PFSK-1 (cell line): ENCODE measurements at regions not wholly inside any gene's neighbourhood (a gene's known extent, or its start where the extent isn't known, plus 50 kb on each side); places are given as distances from the start of the nearest gene placed in this dataset.

Experiments used
- FOXP2 ChIP-seq: optimal IDR thresholded peaks from 2 replicates; pipeline ENCODE3; 2011; ENCODE audit warnings: borderline replicate concordance, control low read depth, inconsistent platforms; ENCODE audit not compliant: insufficient read depth; ENCODE audit errors: extremely low read length, extremely low read depth
- POLR2AphosphoS5 ChIP-seq: IDR thresholded peaks from 2 replicates; pipeline ENCODE4 v1.6.1; 2012; ENCODE audit warnings: low read depth, mild to moderate bottlenecking, control low read depth, low read length, moderate library complexity
- SIN3A ChIP-seq: IDR thresholded peaks from 2 replicates; pipeline ENCODE4 v1.6.1; 2012; ENCODE audit warnings: mild to moderate bottlenecking, low read length, moderate library complexity, borderline replicate concordance; ENCODE audit not compliant: insufficient read depth
- TAF1 ChIP-seq: IDR thresholded peaks from 2 replicates; pipeline ENCODE4 v1.6.1; 2012; ENCODE audit warnings: low read length, control low read depth, borderline replicate concordance; ENCODE audit not compliant: insufficient read depth
- TF ChIP-seq, protein P1 (sequence below), 2 experiments: IDR thresholded peaks; 2 replicates each; pipeline versions ENCODE4 v1.6.1 to v1.8.0; 2011 to 2012; ENCODE audit warnings: low read depth in 2 of 2, low read length in 2 of 2, control low read depth in 1 of 2, inconsistent platforms in 1 of 2, mild to moderate bottlenecking in 1 of 2, moderate library complexity in 1 of 2; ENCODE audit not compliant: insufficient read depth in 1 of 2

- no peak for TF ChIP-seq POLR2AphosphoS5
These were observed 661.8 kb upstream of the HS6ST1 start for GRCh38 chr2:128980475-128980874.

- TF ChIP-seq POLR2AphosphoS5, result no peak
- TF ChIP-seq, protein P1, sequence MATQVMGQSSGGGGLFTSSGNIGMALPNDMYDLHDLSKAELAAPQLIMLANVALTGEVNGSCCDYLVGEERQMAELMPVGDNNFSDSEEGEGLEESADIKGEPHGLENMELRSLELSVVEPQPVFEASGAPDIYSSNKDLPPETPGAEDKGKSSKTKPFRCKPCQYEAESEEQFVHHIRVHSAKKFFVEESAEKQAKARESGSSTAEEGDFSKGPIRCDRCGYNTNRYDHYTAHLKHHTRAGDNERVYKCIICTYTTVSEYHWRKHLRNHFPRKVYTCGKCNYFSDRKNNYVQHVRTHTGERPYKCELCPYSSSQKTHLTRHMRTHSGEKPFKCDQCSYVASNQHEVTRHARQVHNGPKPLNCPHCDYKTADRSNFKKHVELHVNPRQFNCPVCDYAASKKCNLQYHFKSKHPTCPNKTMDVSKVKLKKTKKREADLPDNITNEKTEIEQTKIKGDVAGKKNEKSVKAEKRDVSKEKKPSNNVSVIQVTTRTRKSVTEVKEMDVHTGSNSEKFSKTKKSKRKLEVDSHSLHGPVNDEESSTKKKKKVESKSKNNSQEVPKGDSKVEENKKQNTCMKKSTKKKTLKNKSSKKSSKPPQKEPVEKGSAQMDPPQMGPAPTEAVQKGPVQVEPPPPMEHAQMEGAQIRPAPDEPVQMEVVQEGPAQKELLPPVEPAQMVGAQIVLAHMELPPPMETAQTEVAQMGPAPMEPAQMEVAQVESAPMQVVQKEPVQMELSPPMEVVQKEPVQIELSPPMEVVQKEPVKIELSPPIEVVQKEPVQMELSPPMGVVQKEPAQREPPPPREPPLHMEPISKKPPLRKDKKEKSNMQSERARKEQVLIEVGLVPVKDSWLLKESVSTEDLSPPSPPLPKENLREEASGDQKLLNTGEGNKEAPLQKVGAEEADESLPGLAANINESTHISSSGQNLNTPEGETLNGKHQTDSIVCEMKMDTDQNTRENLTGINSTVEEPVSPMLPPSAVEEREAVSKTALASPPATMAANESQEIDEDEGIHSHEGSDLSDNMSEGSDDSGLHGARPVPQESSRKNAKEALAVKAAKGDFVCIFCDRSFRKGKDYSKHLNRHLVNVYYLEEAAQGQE (IDR thresholded peaks at IDR 0.05; ENCODE audit: insufficient read depth in 1 of 2, low read depth in 2 of 2, low read length in 2 of 2), result no peak
- TF ChIP-seq FOXP2, result no peak
- no peak for TF ChIP-seq TAF1
- no peak for TF ChIP-seq SIN3A
These were observed 662.7 kb upstream of the HS6ST1 start for GRCh38 chr2:128981353-128981752.

DNA sequence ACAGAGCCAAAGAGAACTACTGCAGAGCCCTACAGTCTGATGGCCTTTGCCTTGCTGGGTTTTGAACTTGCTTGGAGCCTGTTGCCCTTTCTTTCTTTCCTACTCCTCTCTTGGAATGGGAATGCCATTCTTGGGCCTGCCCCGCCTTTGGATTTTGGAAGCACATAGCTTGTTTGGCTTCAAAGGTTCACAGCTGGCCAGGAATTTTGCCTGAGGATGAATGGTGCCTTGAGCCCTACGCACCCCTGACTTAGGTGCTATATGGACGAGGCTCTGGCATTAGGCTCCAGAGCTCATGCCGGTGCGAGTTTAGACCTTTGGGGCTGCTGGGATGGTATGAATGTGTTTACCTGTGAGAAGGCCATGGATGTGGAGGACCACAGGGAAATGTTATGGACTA lies 663.3 kb upstream of the HS6ST1 start:
- TF ChIP-seq FOXP2 (no peak), POLR2AphosphoS5 (no peak), SIN3A (no peak), TAF1 (no peak)
- TF ChIP-seq, protein P1 (IDR thresholded peaks at IDR 0.05; ENCODE audit: insufficient read depth in 1 of 2, low read depth in 2 of 2, low read length in 2 of 2), result no peak

GRCh38 chr2:128982670-128983069 lies 664.0 kb upstream of the HS6ST1 start:
- no peak for TF ChIP-seq SIN3A

DNA sequence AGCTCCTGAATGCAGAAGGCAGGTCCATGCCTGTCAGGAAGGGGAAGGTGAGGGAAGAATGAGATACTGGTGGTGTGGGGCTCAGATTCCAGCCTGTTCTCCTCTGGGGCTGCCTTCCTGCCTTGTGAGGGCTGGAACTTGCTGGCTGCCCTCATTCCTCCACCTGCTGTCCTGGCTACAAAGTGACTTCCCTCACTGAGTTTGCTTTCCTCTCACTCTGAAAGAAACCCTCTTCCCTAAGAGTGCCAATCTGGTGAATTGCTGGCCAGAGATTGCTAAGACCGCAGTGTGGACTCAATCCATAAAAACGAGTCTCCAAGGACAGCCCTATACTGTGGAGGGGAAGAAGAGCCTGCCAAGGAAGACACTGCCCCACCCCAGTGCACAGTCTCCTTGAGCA lies 664.4 kb upstream of the HS6ST1 start:
- TF ChIP-seq TAF1 (no peak), SIN3A (no peak), FOXP2 (no peak), POLR2AphosphoS5 (no peak)
- TF ChIP-seq, protein P1 (IDR thresholded peaks at IDR 0.05; ENCODE audit: insufficient read depth in 1 of 2, low read depth in 2 of 2, low read length in 2 of 2), result no peak

- TF ChIP-seq SIN3A (no peak), FOXP2 (no peak), POLR2AphosphoS5 (no peak), TAF1 (no peak)
- TF ChIP-seq, protein P1 (IDR thresholded peaks at IDR 0.05; ENCODE audit: insufficient read depth in 1 of 2, low read depth in 2 of 2, low read length in 2 of 2), result no peak
These were observed 665.4 kb upstream of the HS6ST1 start for GRCh38 chr2:128984081-128984480.
